GM19023 (cell line): ENCODE measurements at regions not wholly inside any gene's neighbourhood (a gene's known extent, or its start where the extent isn't known, plus 50 kb on each side); places are given as distances from the start of the nearest gene placed in this dataset.

ENCODE experiments used
- ATAC-seq: cut with Tn5 transposase; IDR thresholded peaks from one replicate; pipeline ENCODE4 v1.9.1; 2021; ENCODE audit warnings: mild to moderate bottlenecking, moderate library complexity; ENCODE audit not compliant: unreplicated experiment

GRCh38 chr12:65596514-65597091 lies 227.7 kb upstream of the HMGA2 start:
- no peak for ATAC-seq

DNA sequence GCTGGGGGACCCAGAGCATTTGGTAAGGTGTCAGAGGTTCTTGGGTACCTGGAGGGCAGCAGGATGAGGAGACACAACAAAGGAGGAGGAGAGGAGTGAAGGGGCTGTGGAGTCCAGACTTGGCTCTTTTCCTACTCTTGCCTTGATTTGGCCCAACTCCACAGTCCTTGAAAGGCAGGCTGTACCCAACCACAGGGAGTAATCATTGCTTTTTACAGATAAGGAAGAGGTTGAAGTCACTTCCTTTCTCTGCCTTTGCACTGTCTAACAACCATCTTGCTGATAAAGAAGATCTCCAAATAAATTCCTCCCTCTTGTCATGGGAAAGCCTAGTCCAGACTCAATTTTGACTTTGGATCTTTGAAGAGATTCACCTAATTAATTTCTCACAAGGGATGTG lies 226.8 kb upstream of the HMGA2 start:
- no peak for ATAC-seq

- ATAC-seq = no peak
Measured at GRCh38 chr12:65598688-65599087, 225.6 kb upstream of the HMGA2 start.

GRCh38 chr12:65602253-65602609 lies 222.1 kb upstream of the HMGA2 start:
- no peak for ATAC-seq

DNA sequence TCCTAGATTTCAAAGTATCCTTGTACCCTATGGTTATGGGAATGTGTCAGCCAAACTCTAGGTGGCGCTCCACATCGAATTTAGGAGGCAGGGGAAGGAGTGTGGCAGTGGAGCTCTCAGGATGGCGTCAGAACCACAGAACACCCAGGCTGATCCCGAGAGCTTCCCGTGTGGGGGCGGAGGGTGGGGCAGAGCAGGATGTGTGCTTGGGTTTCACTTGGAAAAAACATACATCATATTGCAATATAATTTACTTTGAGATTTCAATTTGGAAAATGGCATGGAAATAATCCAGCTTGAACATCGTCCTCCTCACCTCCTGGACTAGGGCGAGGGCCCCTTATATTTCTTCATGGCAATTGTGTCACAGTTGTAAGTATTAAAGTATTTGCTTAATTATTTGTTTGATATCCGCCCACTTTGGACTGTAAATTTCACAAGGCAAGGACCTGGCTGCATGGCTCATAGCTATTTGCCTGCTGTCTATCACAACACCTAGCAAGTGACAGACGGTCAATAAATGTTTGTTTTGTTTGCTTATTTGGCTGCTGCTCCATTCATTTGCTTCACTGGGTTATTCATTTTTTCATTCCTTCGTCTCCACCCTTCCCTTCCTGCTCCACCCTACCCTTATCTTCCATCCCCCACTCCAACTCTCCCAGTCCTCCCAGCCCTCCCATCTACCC lies 221.5 kb upstream of the HMGA2 start:
- ATAC-seq = no peak

DNA sequence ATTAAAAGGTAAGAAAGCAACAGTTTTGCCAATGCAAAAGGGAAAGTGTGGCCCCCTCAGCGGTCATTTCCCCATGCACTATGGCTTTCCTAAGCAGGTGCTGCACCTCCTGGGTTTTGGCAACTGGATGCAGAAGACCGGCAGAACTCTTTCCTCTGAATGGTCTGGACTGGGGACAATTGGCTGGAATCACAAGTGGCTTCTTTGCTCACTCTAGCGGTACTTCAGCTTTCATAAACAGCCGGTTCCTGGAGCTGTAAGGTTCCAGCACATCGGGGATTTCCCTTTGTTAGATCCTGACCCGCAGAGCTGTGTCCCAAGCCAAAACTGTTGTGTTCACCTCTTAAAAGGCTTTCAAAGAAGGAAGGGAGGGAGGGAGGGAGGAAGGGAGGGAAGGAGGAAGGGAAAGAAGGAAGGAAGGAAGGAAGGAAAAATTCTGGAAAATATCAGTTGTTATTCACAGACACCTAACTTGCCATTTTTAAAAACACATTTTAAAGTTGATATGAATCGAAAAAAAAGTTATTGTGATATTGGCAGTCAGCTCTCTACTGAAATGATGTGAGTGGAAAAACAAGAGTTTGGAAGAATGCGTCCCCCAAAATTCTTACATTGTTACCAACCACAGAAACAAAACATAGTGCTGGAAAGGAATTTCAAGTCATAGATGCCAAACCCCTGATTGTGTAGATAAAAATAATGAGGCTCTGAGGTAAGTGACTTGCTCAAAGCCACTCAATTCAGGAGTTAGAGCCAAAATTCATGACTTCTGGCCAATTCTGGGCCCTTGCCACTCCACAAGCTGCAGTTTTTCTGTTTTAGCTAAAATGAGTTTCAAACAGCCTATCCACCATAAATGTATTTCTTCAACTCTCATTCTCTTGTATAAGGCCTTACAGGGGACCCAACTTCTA lies 220.6 kb upstream of the HMGA2 start:
- ATAC-seq = no peak

DNA sequence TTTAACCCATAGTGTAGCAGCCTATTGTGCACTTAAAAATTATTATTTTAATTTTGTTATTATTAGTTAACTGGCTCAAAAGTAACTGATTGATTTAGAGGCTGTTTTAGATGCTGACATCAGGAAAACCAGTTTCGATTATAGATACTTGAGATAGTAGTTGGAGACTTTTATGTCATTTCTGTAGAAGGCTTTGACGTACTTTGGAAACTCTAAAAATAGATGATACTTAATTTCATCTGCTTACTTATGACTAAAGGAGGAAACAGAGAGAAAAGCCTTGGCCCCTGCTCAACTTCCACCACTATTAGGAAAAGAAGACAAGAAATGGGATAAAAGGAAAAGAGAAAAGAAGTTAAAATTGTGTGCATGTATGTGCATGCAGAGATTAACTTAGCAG lies 219.3 kb upstream of the HMGA2 start:
- no peak for ATAC-seq

GRCh38 chr12:65606008-65606766 lies 218.1 kb upstream of the HMGA2 start:
- ATAC-seq = no peak

- no peak for ATAC-seq
Measured at GRCh38 chr12:65607401-65607841, 216.9 kb upstream of the HMGA2 start.

GRCh38 chr12:65608319-65608916 lies 215.9 kb upstream of the HMGA2 start:
- no peak for ATAC-seq

- no peak for ATAC-seq
Measured at GRCh38 chr12:65609359-65609771, 214.9 kb upstream of the HMGA2 start.

DNA sequence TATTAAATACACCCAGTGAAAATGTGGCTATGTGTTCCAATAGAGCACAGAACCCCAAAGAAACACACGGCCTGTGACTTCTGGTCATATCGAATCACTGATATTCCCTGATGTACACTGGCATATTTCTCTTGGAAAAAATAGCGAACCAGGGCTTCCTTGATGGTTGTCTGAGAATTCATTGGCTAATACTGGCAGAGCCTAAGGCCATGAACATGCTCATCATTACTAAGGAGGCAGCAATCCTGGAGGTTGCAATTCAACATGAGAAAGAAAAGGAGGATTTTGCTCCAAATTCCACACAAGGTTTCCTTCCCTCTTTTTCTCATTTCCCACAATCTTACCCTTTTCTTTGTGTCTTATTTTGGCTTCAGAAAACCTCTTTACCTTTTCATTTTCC lies 212.9 kb upstream of the HMGA2 start:
- no peak for ATAC-seq

GRCh38 chr12:65612440-65612839 lies 211.8 kb upstream of the HMGA2 start:
- ATAC-seq = no peak

DNA sequence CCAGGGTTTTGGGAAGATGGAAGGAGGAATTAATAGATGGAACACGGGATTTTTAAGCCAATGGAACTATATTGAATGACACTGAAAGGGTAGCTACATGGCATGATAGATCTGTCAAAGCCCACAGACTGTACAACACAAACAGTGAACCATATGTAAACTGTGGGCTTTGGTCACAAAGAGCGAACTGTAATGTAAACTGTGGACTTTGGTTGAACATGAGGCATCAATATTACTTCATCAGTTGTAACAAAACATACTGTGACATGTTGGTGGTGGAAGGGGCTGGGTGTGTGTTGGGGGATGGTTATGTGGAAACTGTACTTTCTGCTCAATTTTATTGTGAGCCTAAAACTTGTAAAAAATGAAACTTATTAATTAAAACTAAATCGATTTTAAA lies 210.6 kb upstream of the HMGA2 start:
- no peak for ATAC-seq

GRCh38 chr12:65614259-65614889 lies 209.9 kb upstream of the HMGA2 start:
- ATAC-seq = no peak

GRCh38 chr12:65615118-65615517 lies 209.2 kb upstream of the HMGA2 start:
- no peak for ATAC-seq

- no peak for ATAC-seq
Measured at GRCh38 chr12:65616022-65616421, 208.3 kb upstream of the HMGA2 start.

DNA sequence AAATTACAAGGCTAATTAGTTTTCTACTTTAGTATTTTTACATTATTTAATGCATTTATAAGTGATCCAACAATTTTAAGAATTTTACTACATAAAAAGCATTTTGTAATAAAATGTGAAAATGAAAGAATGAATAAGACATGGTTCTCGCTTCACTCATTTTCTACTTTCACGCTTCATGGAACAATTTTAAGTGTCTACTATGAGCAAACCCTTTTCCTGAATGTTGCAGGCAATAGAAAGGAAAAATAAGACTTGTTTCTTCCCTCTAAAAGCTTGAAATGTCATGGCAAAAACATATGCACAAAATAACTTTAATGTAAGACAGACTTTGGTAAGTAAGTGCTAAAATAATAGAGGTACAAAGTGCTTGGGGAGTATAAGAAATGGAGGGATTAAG lies 205.7 kb upstream of the HMGA2 start:
- no peak for ATAC-seq

DNA sequence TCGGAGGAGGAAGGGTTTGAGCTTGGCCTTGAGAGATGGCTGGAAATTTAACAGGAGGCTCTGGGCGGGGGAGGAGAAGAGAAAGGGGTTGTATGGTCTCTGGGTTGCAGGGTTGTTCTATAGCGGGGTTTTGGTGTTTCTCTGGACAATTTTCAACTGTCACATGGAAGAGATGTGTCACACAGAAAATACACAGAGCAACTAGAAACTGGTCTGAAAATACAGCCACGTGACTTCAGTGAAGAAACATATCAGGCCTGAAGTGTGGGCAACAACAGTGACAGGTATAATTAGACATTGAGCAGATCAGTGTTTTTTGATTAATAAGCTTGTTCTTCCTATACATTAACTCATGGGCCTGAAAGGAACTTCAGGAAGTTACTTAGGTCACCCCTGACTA lies 205.3 kb upstream of the HMGA2 start:
- ATAC-seq = no peak

GRCh38 chr12:65620046-65620445 lies 204.2 kb upstream of the HMGA2 start:
- ATAC-seq = no peak
